ENCODE measurements at regions not wholly inside any gene's neighbourhood (a gene's known extent, or its start where the extent isn't known, plus 50 kb on each side); places are given as distances from the start of the nearest gene placed in this dataset.

- WGBS, 2 donors, result 62 to 65% methylated on average over 6 of the region's 6 CpGs
- intact Hi-C loops (cut with DNase I), result no loop called here
- H3K27me3 ChIP-seq, result no peaks in the 10 kb centered on the region
- H3K36me3 ChIP-seq, result no peaks in the 10 kb centered on the region
- no peak overlapping the region for H3K27ac ChIP-seq
- H3K4me1 ChIP-seq, result no peaks in the 10 kb centered on the region
- FAIRE-seq (no peak), DNase-seq (no peak), ATAC-seq (no peak)
- no peak overlapping the region for H3K4me3 ChIP-seq
- no peaks in the 10 kb centered on the region for H3K9me3 ChIP-seq
- TF ChIP-seq, protein P1, sequence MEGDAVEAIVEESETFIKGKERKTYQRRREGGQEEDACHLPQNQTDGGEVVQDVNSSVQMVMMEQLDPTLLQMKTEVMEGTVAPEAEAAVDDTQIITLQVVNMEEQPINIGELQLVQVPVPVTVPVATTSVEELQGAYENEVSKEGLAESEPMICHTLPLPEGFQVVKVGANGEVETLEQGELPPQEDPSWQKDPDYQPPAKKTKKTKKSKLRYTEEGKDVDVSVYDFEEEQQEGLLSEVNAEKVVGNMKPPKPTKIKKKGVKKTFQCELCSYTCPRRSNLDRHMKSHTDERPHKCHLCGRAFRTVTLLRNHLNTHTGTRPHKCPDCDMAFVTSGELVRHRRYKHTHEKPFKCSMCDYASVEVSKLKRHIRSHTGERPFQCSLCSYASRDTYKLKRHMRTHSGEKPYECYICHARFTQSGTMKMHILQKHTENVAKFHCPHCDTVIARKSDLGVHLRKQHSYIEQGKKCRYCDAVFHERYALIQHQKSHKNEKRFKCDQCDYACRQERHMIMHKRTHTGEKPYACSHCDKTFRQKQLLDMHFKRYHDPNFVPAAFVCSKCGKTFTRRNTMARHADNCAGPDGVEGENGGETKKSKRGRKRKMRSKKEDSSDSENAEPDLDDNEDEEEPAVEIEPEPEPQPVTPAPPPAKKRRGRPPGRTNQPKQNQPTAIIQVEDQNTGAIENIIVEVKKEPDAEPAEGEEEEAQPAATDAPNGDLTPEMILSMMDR (IDR thresholded peaks at IDR 0.05), result no peak
These were observed 55.5 kb upstream of the PARP11 start for GRCh38 chr12:3928538-3929184.

DNA sequence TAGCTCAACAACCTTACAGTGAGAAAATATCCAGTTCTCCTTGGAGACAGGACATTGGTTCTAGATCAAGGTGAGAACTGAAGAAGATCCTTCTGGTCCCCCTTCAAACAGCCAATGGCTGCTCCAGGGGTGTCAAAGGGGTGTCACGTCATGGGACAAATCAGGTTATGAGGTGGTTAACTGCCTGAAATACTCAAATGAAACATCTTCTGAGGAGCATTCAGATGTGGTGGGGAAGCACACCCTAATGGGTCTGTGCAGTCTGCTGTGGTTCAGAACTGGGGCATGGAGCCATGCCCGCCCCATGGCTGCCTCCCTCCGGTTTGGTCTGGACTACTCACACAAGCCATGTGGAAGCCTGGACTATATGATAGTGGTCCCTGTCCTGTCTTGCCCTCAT, 52.4 kb upstream of the PARP11 start:
- no peak for FAIRE-seq
- Histone ChIP-seq H3K9me3 (no peaks in the 10 kb centered on the region), H3K27ac (no peak overlapping the region), H3K4me1 (no peaks in the 10 kb centered on the region), H3K4me3 (no peak overlapping the region), H3K36me3 (no peaks in the 10 kb centered on the region), H3K27me3 (no peaks in the 10 kb centered on the region)
- ATAC-seq, result no peak
- 89 to 90% methylated on average over 3 of the region's 3 CpGs for WGBS, 2 donors
- no peak for DNase-seq
- intact Hi-C loops (cut with DNase I), result no loop called here
- TF ChIP-seq, protein P1 (IDR thresholded peaks at IDR 0.05), result no peak

- 81 to 87% methylated on average over 3 of the region's 3 CpGs for whole genome bisulfite sequencing, 2 donors
- Histone ChIP-seq H3K4me1 (no peaks in the 10 kb centered on the region), H3K27me3 (no peaks in the 10 kb centered on the region), H3K36me3 (no peaks in the 10 kb centered on the region), H3K4me3 (no peak overlapping the region), H3K9me3 (no peaks in the 10 kb centered on the region), H3K27ac (no peak overlapping the region)
- no peak for ATAC-seq
- FAIRE-seq, result no peak
- no peak for DNase-seq
- intact Hi-C loops (cut with DNase I), result no loop called here
- TF ChIP-seq, protein P1 (IDR thresholded peaks at IDR 0.05), result no peak
These were observed 51.6 kb upstream of the PARP11 start for GRCh38 chr12:3924761-3925160.

DNA sequence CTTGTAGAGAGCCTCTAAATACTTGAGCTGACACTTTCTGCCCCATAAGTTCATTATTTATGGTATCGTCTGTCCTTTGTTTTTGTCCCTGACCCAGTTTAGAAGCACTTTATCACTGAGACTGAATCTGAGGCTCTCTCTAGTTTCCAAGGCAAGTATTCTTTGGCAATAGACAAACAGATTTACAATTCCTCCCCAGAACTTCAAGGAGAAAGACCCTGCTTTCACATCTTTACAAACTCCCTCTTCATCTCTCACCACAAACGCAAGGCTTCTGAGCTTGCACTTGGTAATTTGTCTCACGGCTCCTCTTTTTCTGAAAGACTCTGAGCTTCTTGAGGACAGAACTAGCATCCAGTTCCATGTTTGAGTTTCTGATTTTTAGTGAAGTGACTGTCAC, 49.8 kb upstream of the PARP11 start:
- Histone ChIP-seq H3K27me3 (no peaks in the 10 kb centered on the region), H3K4me3 (no peak overlapping the region), H3K27ac (no peak overlapping the region), H3K36me3 (no peaks in the 10 kb centered on the region), H3K9me3 (no peaks in the 10 kb centered on the region), H3K4me1 (no peaks in the 10 kb centered on the region)
- FAIRE-seq (no peak), DNase-seq (no peak), ATAC-seq (no peak)
- TF ChIP-seq, protein P1 (IDR thresholded peaks at IDR 0.05), result no peak
- 50 to 54% methylated on average over 3 of the region's 3 CpGs for WGBS, 2 donors
- intact Hi-C loops (cut with DNase I), result no loop called here

Measured in pancreas (tissue), 10 donors.